HUES64 (cell line): ENCODE measurements at regions not wholly inside any gene's neighbourhood (a gene's known extent, or its start where the extent isn't known, plus 50 kb on each side); places are given as distances from the start of the nearest gene placed in this dataset.

ENCODE experiments used
- H3K27ac ChIP-seq: 2 replicates; pipeline ENCODE4 v1.7.0; 2013; ENCODE audit warnings: low read depth, low read length, inconsistent platforms
- H3K27me3 ChIP-seq: 2 replicates; pipeline ENCODE4 v1.6.1; 2013; ENCODE audit warnings: mild to moderate bottlenecking, low read length; ENCODE audit not compliant: insufficient read depth
- H3K36me3 ChIP-seq: 2 replicates; pipeline ENCODE4 v1.6.1; 2013; ENCODE audit warnings: mild to moderate bottlenecking, low read length; ENCODE audit not compliant: insufficient read depth
- H3K4me1 ChIP-seq: 2 replicates; pipeline ENCODE4 v1.6.1; 2013; ENCODE audit warnings: mild to moderate bottlenecking, low read length, moderate library complexity; ENCODE audit not compliant: insufficient read depth
- H3K4me3 ChIP-seq: 2 replicates; pipeline ENCODE4 v1.5.1; 2013; ENCODE audit warnings: mild to moderate bottlenecking, low read length, moderate library complexity
- H3K9ac ChIP-seq: 2 replicates; pipeline ENCODE4 v1.6.1; 2013; ENCODE audit warnings: mild to moderate bottlenecking, low read depth, low read length
- H3K9me3 ChIP-seq: 2 replicates; pipeline ENCODE4 v1.6.1; 2013; ENCODE audit warnings: low read depth, low read length; ENCODE audit not compliant: insufficient read depth
- WGBS: fragments of 150-250, 120-280 bp; methylation state at CpG from one replicate; pipeline ENCODE4 v1.1.7; 2013; ENCODE audit warnings: missing lambda C conversion rate; 5-methylcytosine and 5-hydroxymethylcytosine counted together

GRCh38 chr1:77632216-77632615 lies 50.2 kb downstream of the ZZZ3 start:
- Histone ChIP-seq H3K9me3 (no peaks in the 10 kb centered on the region), H3K4me3 (no peak overlapping the region), H3K36me3 (peaks cover 66% of the 10 kb centered on the region), H3K27ac (no peak overlapping the region), H3K27me3 (no peaks in the 10 kb centered on the region), H3K4me1 (peaks cover 10% of the 10 kb centered on the region), H3K9ac (no peak overlapping the region)
- 94% methylated on average over 3 of the region's 3 CpGs for WGBS

GRCh38 chr1:77631751-77632150 lies 50.7 kb downstream of the ZZZ3 start:
- no peaks in the 10 kb centered on the region for H3K27me3 ChIP-seq
- H3K4me3 ChIP-seq = no peak overlapping the region
- H3K4me1 ChIP-seq = peaks cover 10% of the 10 kb centered on the region
- no peak overlapping the region for H3K27ac ChIP-seq
- no peak overlapping the region for H3K9ac ChIP-seq
- H3K9me3 ChIP-seq = no peaks in the 10 kb centered on the region
- H3K36me3 ChIP-seq = peaks cover 67% of the 10 kb centered on the region
- 100% methylated on average over 1 of the region's 1 CpG for WGBS

- Histone ChIP-seq H3K9ac (no peak overlapping the region), H3K36me3 (peaks cover 67% of the 10 kb centered on the region), H3K4me3 (no peak overlapping the region), H3K27me3 (no peaks in the 10 kb centered on the region), H3K27ac (no peak overlapping the region), H3K9me3 (no peaks in the 10 kb centered on the region), H3K4me1 (peaks cover 10% of the 10 kb centered on the region)
- no CpG with 5 or more reads among the region's 1 CpG for WGBS
Observed at GRCh38 chr1:77631302-77631701, 51.2 kb downstream of the ZZZ3 start.

- Histone ChIP-seq H3K4me3 (no peak overlapping the region), H3K36me3 (peaks cover 76% of the 10 kb centered on the region), H3K4me1 (no peaks in the 10 kb centered on the region), H3K27ac (no peak overlapping the region), H3K27me3 (no peaks in the 10 kb centered on the region), H3K9me3 (no peaks in the 10 kb centered on the region), H3K9ac (no peak overlapping the region)
- 97% methylated on average over 4 of the region's 4 CpGs for WGBS
Observed at GRCh38 chr1:77627978-77628570, 54.4 kb downstream of the ZZZ3 start.

- WGBS = 95% methylated on average over 1 of the region's 1 CpG
- no peak overlapping the region for H3K27ac ChIP-seq
- no peak overlapping the region for H3K9ac ChIP-seq
- H3K4me3 ChIP-seq = no peak overlapping the region
- peaks cover 52% of the 10 kb centered on the region for H3K36me3 ChIP-seq
- no peaks in the 10 kb centered on the region for H3K27me3 ChIP-seq
- no peaks in the 10 kb centered on the region for H3K4me1 ChIP-seq
- no peaks in the 10 kb centered on the region for H3K9me3 ChIP-seq
Observed at GRCh38 chr1:77625250-77625649, 57.2 kb downstream of the ZZZ3 start.

GRCh38 chr1:77624102-77624501 lies 58.4 kb downstream of the ZZZ3 start:
- Histone ChIP-seq H3K27ac (no peak overlapping the region), H3K27me3 (no peaks in the 10 kb centered on the region), H3K9me3 (no peaks in the 10 kb centered on the region), H3K9ac (no peak overlapping the region), H3K36me3 (peaks cover 47% of the 10 kb centered on the region), H3K4me1 (no peaks in the 10 kb centered on the region), H3K4me3 (no peak overlapping the region)

- Histone ChIP-seq H3K36me3 (peaks cover 45% of the 10 kb centered on the region), H3K4me3 (no peak overlapping the region), H3K9ac (no peak overlapping the region), H3K9me3 (no peaks in the 10 kb centered on the region), H3K27ac (no peak overlapping the region), H3K4me1 (no peaks in the 10 kb centered on the region), H3K27me3 (no peaks in the 10 kb centered on the region)
- 92% methylated on average over 2 of the region's 2 CpGs for WGBS
Observed at GRCh38 chr1:77623066-77623465, 59.4 kb downstream of the ZZZ3 start.

- Histone ChIP-seq H3K9me3 (no peaks in the 10 kb centered on the region), H3K36me3 (peaks cover 26% of the 10 kb centered on the region), H3K9ac (no peak overlapping the region), H3K27me3 (no peaks in the 10 kb centered on the region), H3K4me3 (no peak overlapping the region), H3K27ac (no peak overlapping the region), H3K4me1 (no peaks in the 10 kb centered on the region)
- 85% methylated on average over 2 of the region's 3 CpGs for WGBS
Observed at GRCh38 chr1:77620273-77620672, 62.2 kb downstream of the ZZZ3 start.

- no peaks in the 10 kb centered on the region for H3K27me3 ChIP-seq
- no peak overlapping the region for H3K4me3 ChIP-seq
- peaks cover 18% of the 10 kb centered on the region for H3K9me3 ChIP-seq
- H3K36me3 ChIP-seq = peaks cover 24% of the 10 kb centered on the region; the same call in 1 of the 2 replicates
- no peak overlapping the region for H3K27ac ChIP-seq
- H3K4me1 ChIP-seq = no peaks in the 10 kb centered on the region
- WGBS = 97% methylated on average over 4 of the region's 4 CpGs
- H3K9ac ChIP-seq = no peak overlapping the region
Observed at GRCh38 chr1:77614037-77614436, 68.4 kb downstream of the ZZZ3 start.
